ENCODE measurements at regions not wholly inside any gene's neighbourhood (a gene's known extent, or its start where the extent isn't known, plus 50 kb on each side); places are given as distances from the start of the nearest gene placed in this dataset.

GRCh38 chr7:33761449-33762080 lies 143.8 kb upstream of the BMPER start:
- H3K27ac ChIP-seq (ENCODE audit: low read length): no peak overlapping the region
- TF ChIP-seq EZH2 (IDR thresholded peaks at IDR 0.05; ENCODE audit: borderline replicate concordance, low read depth, low read length, severe bottlenecking) (no peak), CTCF (IDR thresholded peaks at IDR 0.05; ENCODE audit: borderline replicate concordance, extremely low read depth, low read length, poor library complexity, severe bottlenecking) (no peak)
- H3K9me3 ChIP-seq (ENCODE audit: insufficient read depth, low read length, severe bottlenecking): no peaks in the 10 kb centered on the region
- H3K79me2 ChIP-seq (ENCODE audit: insufficient read depth, low read length): no peaks in the 10 kb centered on the region
- no peak overlapping the region for H3K9ac ChIP-seq (ENCODE audit: low read depth, low read length)
- DNase-seq (no peak), ATAC-seq (ENCODE audit: insufficient read depth, low read depth) (no peak)
- H3K4me1 ChIP-seq (ENCODE audit: insufficient read depth, low read length): no peaks in the 10 kb centered on the region
- peaks cover 3% of the 10 kb centered on the region for H3K27me3 ChIP-seq (ENCODE audit: insufficient read depth, low read length, poor library complexity)
- H3K4me3 ChIP-seq (ENCODE audit: low read depth in 1 of 2, low read length in 2 of 2): no peak overlapping the region
- H4K20me1 ChIP-seq (ENCODE audit: insufficient read depth, low read length): no peaks in the 10 kb centered on the region
- H2AFZ ChIP-seq (ENCODE audit: low read depth, low read length): no peak overlapping the region
- H3K36me3 ChIP-seq (ENCODE audit: insufficient read depth, low read length): no peaks in the 10 kb centered on the region
- H3K4me2 ChIP-seq (ENCODE audit: insufficient read depth, low read length): no peak overlapping the region

GRCh38 chr7:33762151-33762910 lies 143.0 kb upstream of the BMPER start:
- Histone ChIP-seq H3K9me3 (ENCODE audit: insufficient read depth, low read length, severe bottlenecking) (no peaks in the 10 kb centered on the region), H3K79me2 (ENCODE audit: insufficient read depth, low read length) (no peaks in the 10 kb centered on the region), H3K4me2 (ENCODE audit: insufficient read depth, low read length) (no peak overlapping the region), H3K27ac (ENCODE audit: low read length) (no peak overlapping the region), H3K27me3 (ENCODE audit: insufficient read depth, low read length, poor library complexity) (peaks cover 3% of the 10 kb centered on the region), H2AFZ (ENCODE audit: low read depth, low read length) (no peak overlapping the region), H4K20me1 (ENCODE audit: insufficient read depth, low read length) (no peaks in the 10 kb centered on the region), H3K4me1 (ENCODE audit: insufficient read depth, low read length) (no peaks in the 10 kb centered on the region), H3K9ac (ENCODE audit: low read depth, low read length) (no peak overlapping the region), H3K36me3 (ENCODE audit: insufficient read depth, low read length) (no peaks in the 10 kb centered on the region), H3K4me3 (ENCODE audit: low read depth in 1 of 2, low read length in 2 of 2) (no peak overlapping the region)
- ATAC-seq (ENCODE audit: insufficient read depth, low read depth) (no peak), DNase-seq (no peak)
- no peak for TF ChIP-seq CTCF (IDR thresholded peaks at IDR 0.05; ENCODE audit: borderline replicate concordance, extremely low read depth, low read length, poor library complexity, severe bottlenecking)
- no peak for TF ChIP-seq EZH2 (IDR thresholded peaks at IDR 0.05; ENCODE audit: borderline replicate concordance, low read depth, low read length, severe bottlenecking)

- Histone ChIP-seq H3K9ac (ENCODE audit: low read depth, low read length) (no peak overlapping the region), H3K4me3 (ENCODE audit: low read depth in 1 of 2, low read length in 2 of 2) (no peak overlapping the region), H3K27me3 (ENCODE audit: insufficient read depth, low read length, poor library complexity) (peaks cover 3% of the 10 kb centered on the region), H3K27ac (ENCODE audit: low read length) (no peak overlapping the region), H4K20me1 (ENCODE audit: insufficient read depth, low read length) (no peaks in the 10 kb centered on the region), H3K9me3 (ENCODE audit: insufficient read depth, low read length, severe bottlenecking) (no peaks in the 10 kb centered on the region), H3K4me2 (ENCODE audit: insufficient read depth, low read length) (no peak overlapping the region), H3K79me2 (ENCODE audit: insufficient read depth, low read length) (no peaks in the 10 kb centered on the region), H2AFZ (ENCODE audit: low read depth, low read length) (no peak overlapping the region), H3K4me1 (ENCODE audit: insufficient read depth, low read length) (no peaks in the 10 kb centered on the region), H3K36me3 (ENCODE audit: insufficient read depth, low read length) (no peaks in the 10 kb centered on the region)
- no peak for TF ChIP-seq CTCF (IDR thresholded peaks at IDR 0.05; ENCODE audit: borderline replicate concordance, extremely low read depth, low read length, poor library complexity, severe bottlenecking)
- no peak for TF ChIP-seq EZH2 (IDR thresholded peaks at IDR 0.05; ENCODE audit: borderline replicate concordance, low read depth, low read length, severe bottlenecking)
- DNase-seq: no peak
- no peak for ATAC-seq (ENCODE audit: insufficient read depth, low read depth)
Measured at GRCh38 chr7:33762911-33763306, 142.4 kb upstream of the BMPER start.
